H1 (cell line): ENCODE measurements at regions not wholly inside any gene's neighbourhood (a gene's known extent, or its start where the extent isn't known, plus 50 kb on each side); places are given as distances from the start of the nearest gene placed in this dataset.

Experiments
- ATF2 ChIP-seq: IDR thresholded peaks from 2 replicates; pipeline ENCODE4 v1.6.1; 2012; ENCODE audit warnings: low read length, inconsistent platforms
- ATF3 ChIP-seq: IDR thresholded peaks from 2 replicates; pipeline ENCODE4 v1.6.1; 2011; ENCODE audit warnings: low read depth, mild to moderate bottlenecking, low read length; ENCODE audit not compliant: insufficient read depth
- CEBPB ChIP-seq: IDR thresholded peaks from 2 replicates; pipeline ENCODE4 v1.6.1; 2012; ENCODE audit warnings: low read depth, low read length
- CTCF ChIP-seq, 3 experiments: IDR thresholded peaks; 1 replicate in 2 of 3; 2 replicates in 1 of 3; pipeline versions ENCODE4 v1.5.1 to v1.6.1; 2011; ENCODE audit warnings: low read length in 3 of 3, mild to moderate bottlenecking in 3 of 3, inconsistent platforms in 2 of 3, low read depth in 1 of 3, moderate library complexity in 1 of 3; ENCODE audit not compliant: insufficient read depth in 1 of 3; ENCODE audit errors: control extremely low read depth in 1 of 3
- EP300 ChIP-seq, 2 experiments: IDR thresholded peaks; 1 replicate in 1 of 2; 2 replicates in 1 of 2; pipeline ENCODE4 v1.6.1; 2011 to 2012; ENCODE audit warnings: low read depth in 2 of 2, low read length in 2 of 2, mild to moderate bottlenecking in 2 of 2, borderline replicate concordance in 1 of 2, inconsistent platforms in 1 of 2, moderate library complexity in 1 of 2
- HDAC6 ChIP-seq: IDR thresholded peaks from one replicate; pipeline ENCODE4 v1.7.1; 2012; ENCODE audit warnings: low read depth, mild to moderate bottlenecking, inconsistent platforms, low read length, moderate library complexity
- NRF1 ChIP-seq: IDR thresholded peaks from 2 replicates; pipeline ENCODE4 v1.6.1; 2011; ENCODE audit warnings: mild to moderate bottlenecking, low read depth, low read length, improper control_type of control experiment
- POLR2A ChIP-seq, 2 experiments: IDR thresholded peaks; 1 replicate in 1 of 2; 2 replicates in 1 of 2; pipeline ENCODE4 v1.6.1; 2011; ENCODE audit warnings: low read depth in 2 of 2, low read length in 2 of 2, mild to moderate bottlenecking in 2 of 2; ENCODE audit errors: control extremely low read depth in 1 of 2
- POLR2AphosphoS5 ChIP-seq: IDR thresholded peaks from 2 replicates; pipeline ENCODE4 v1.6.1; 2011; ENCODE audit warnings: low read depth, low read length
- TEAD4 ChIP-seq: IDR thresholded peaks from 2 replicates; pipeline ENCODE4 v1.6.1; 2012; ENCODE audit warnings: low read depth, low read length, inconsistent platforms, mixed read lengths

GRCh38 chr20:50295345-50295744, 104.7 kb downstream of the CEBPB start:
- TF ChIP-seq NRF1 (no peak), CTCF (IDR thresholded peaks at IDR 0.05; ENCODE audit: control extremely low read depth in 1 of 3, insufficient read depth in 1 of 3, low read depth in 1 of 3, low read length in 3 of 3) (no peak), POLR2AphosphoS5 (no peak), POLR2A (IDR thresholded peaks at IDR 0.05; ENCODE audit: control extremely low read depth in 1 of 2, low read depth in 2 of 2, low read length in 2 of 2) (no peak), EP300 (IDR thresholded peaks at IDR 0.05; ENCODE audit: borderline replicate concordance in 1 of 2, low read depth in 2 of 2, low read length in 2 of 2) (no peak), TEAD4 (no peak), ATF3 (no peak), HDAC6 (no peak), ATF2 (no peak), CEBPB (no peak)
